Nephron progenitor cell (in vitro differentiated cells): ENCODE measurements at regions not wholly inside any gene's neighbourhood (a gene's known extent, or its start where the extent isn't known, plus 50 kb on each side); places are given as distances from the start of the nearest gene placed in this dataset.
"Not testable (repeated sequence)": the region's sequence is repeated elsewhere in the genome, so short reads cannot be mapped to it uniquely, and the experiment has no call there.

Experiments
- DNase-seq: peaks from one replicate; pipeline ENCODE4 v3.0.0; 2021
- H3K27ac Mint-ChIP-seq: 2 replicates; pipeline ENCODE4 v1.8.0; 2021; ENCODE audit warnings: mild to moderate bottlenecking, moderate library complexity, mixed read lengths
- H3K27me3 Mint-ChIP-seq: 2 replicates; pipeline ENCODE4 v1.8.0; 2021; ENCODE audit warnings: mild to moderate bottlenecking, low read depth, mixed read lengths; ENCODE audit not compliant: poor library complexity
- H3K36me3 Mint-ChIP-seq: 2 replicates; pipeline ENCODE4 v1.8.0; 2021; ENCODE audit warnings: low read depth, mixed read lengths
- H3K4me1 Mint-ChIP-seq: 2 replicates; pipeline ENCODE4 v1.8.0; 2021; ENCODE audit warnings: mixed read lengths
- H3K4me3 Mint-ChIP-seq: 2 replicates; pipeline ENCODE4 v1.8.0; 2021; ENCODE audit warnings: mild to moderate bottlenecking, moderate library complexity, mixed read lengths
- H3K9me3 Mint-ChIP-seq: 2 replicates; pipeline ENCODE4 v1.8.0; 2021; ENCODE audit warnings: mild to moderate bottlenecking, moderate library complexity, mixed read lengths
- CTCF ChIP-seq: fragments of 200-600 bp; sonication (generic); IDR thresholded peaks from 2 replicates; pipeline ENCODE4 v1.5.0; 2021; ENCODE audit warnings: antibody characterized with exemption

GRCh38 chr7:51823437-51823836 is 506.8 kb upstream of the COBL start:
- TF ChIP-seq CTCF, result no peak
- DNase-seq, result no peak
- no peaks in the 10 kb centered on the region for H3K27me3 Mint-ChIP-seq
- H3K4me1 Mint-ChIP-seq, result peaks cover 21% of the 10 kb centered on the region
- H3K36me3 Mint-ChIP-seq, result no peaks in the 10 kb centered on the region
- H3K4me3 Mint-ChIP-seq, result no peak overlapping the region
- no peak overlapping the region for H3K27ac Mint-ChIP-seq
- no peaks in the 10 kb centered on the region for H3K9me3 Mint-ChIP-seq

GRCh38 chr7:51817694-51818225 is 501.2 kb upstream of the COBL start:
- Mint-ChIP-seq H3K27me3 (no peaks in the 10 kb centered on the region), H3K27ac (no peak overlapping the region), H3K4me3 (no peak overlapping the region), H3K9me3 (peaks cover 7% of the 10 kb centered on the region), H3K4me1 (peaks cover 14% of the 10 kb centered on the region), H3K36me3 (no peaks in the 10 kb centered on the region)
- no peak for DNase-seq
- TF ChIP-seq CTCF, result no peak

GRCh38 chr7:51805783-51806431 is 489.3 kb upstream of the COBL start:
- H3K4me3 Mint-ChIP-seq, H3K36me3 Mint-ChIP-seq, H3K27me3 Mint-ChIP-seq, H3K4me1 Mint-ChIP-seq, H3K27ac Mint-ChIP-seq, DNase-seq, H3K9me3 Mint-ChIP-seq: not testable (repeated sequence)

GRCh38 chr7:51802718-51803117 is 486.1 kb upstream of the COBL start:
- Mint-ChIP-seq H3K27ac (no peak overlapping the region), H3K27me3 (no peaks in the 10 kb centered on the region), H3K36me3 (no peaks in the 10 kb centered on the region), H3K9me3 (peaks cover 4% of the 10 kb centered on the region), H3K4me1 (no peaks in the 10 kb centered on the region), H3K4me3 (no peak overlapping the region)
- DNase-seq, result no peak
- TF ChIP-seq CTCF, result no peak

- no peaks in the 10 kb centered on the region for H3K27me3 Mint-ChIP-seq
- no peak overlapping the region for H3K4me3 Mint-ChIP-seq
- no peak overlapping the region for H3K27ac Mint-ChIP-seq
- H3K9me3 Mint-ChIP-seq, result no peaks in the 10 kb centered on the region
- no peaks in the 10 kb centered on the region for H3K4me1 Mint-ChIP-seq
- no peak for TF ChIP-seq CTCF
- no peak for DNase-seq
- H3K36me3 Mint-ChIP-seq, result no peaks in the 10 kb centered on the region
Measured at GRCh38 chr7:51797371-51797770, 480.8 kb upstream of the COBL start.

- no peak for DNase-seq
- Mint-ChIP-seq H3K4me3 (no peak overlapping the region), H3K4me1 (no peaks in the 10 kb centered on the region), H3K27ac (no peak overlapping the region), H3K27me3 (no peaks in the 10 kb centered on the region), H3K9me3 (no peaks in the 10 kb centered on the region), H3K36me3 (no peaks in the 10 kb centered on the region)
- no peak for TF ChIP-seq CTCF
Measured at GRCh38 chr7:51792796-51793195, 476.2 kb upstream of the COBL start.
